C4-2B (cell line): ENCODE measurements at regions not wholly inside any gene's neighbourhood (a gene's known extent, or its start where the extent isn't known, plus 50 kb on each side); places are given as distances from the start of the nearest gene placed in this dataset.

Source experiments
- H3K27ac ChIP-seq: fragments of 450-650 bp; 2 replicates; pipeline ENCODE4 v1.5.1; 2017
- ZFX ChIP-seq: fragments of 450-650 bp; IDR thresholded peaks from 2 replicates; pipeline ENCODE4 v1.6.1; 2017
- TF ChIP-seq, protein P1 (sequence below): fragments of 450-650 bp; conservative IDR thresholded peaks from 2 replicates; pipeline ENCODE4 v1.5.1; 2017; ENCODE audit warnings: mild to moderate bottlenecking

DNA sequence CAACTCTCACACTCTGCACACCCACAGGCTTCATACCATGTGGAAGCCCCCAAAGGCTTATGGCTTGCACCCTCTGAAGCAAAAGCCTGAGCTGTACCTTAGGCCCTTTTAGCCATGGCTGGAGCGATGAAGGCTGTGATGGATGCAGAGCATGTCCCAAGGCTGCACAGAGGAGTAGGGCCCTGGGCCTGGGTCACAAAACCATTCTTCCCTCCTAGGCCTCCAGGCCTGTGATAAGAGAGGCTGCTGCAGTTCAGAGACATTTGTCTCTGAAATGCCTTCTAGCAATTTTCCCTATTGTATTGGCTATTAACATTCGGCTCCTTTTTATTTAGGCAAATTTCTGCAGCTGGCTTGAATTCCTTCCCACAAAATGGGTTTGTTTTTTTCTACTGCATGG lies 1707.7 kb downstream of the MRPL39 start:
- no peak overlapping the region for H3K27ac ChIP-seq
- no peak for TF ChIP-seq ZFX
- TF ChIP-seq, protein P1, sequence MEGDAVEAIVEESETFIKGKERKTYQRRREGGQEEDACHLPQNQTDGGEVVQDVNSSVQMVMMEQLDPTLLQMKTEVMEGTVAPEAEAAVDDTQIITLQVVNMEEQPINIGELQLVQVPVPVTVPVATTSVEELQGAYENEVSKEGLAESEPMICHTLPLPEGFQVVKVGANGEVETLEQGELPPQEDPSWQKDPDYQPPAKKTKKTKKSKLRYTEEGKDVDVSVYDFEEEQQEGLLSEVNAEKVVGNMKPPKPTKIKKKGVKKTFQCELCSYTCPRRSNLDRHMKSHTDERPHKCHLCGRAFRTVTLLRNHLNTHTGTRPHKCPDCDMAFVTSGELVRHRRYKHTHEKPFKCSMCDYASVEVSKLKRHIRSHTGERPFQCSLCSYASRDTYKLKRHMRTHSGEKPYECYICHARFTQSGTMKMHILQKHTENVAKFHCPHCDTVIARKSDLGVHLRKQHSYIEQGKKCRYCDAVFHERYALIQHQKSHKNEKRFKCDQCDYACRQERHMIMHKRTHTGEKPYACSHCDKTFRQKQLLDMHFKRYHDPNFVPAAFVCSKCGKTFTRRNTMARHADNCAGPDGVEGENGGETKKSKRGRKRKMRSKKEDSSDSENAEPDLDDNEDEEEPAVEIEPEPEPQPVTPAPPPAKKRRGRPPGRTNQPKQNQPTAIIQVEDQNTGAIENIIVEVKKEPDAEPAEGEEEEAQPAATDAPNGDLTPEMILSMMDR: no peak

DNA sequence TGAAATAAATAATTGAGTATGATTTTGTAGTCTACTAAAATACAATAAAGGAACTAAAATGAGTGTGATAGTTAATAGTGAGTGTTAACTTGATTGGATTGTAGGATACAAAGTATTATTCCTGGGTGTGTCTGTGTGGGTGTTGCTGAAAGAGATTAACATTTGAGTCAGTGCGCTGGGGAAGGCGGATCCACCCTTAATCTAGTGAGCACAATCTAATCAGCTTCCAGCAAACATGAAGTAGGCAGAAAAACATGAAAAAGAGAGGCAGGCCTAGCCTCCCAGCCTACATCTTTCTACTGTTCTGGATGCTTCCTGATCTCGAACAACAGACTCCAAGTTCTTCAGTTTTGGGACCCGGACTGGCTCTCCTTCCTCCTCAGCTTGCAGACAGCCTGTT lies 1716.6 kb downstream of the MRPL39 start:
- TF ChIP-seq ZFX: no peak
- TF ChIP-seq, protein P1: no peak
- H3K27ac ChIP-seq: no peak overlapping the region

DNA sequence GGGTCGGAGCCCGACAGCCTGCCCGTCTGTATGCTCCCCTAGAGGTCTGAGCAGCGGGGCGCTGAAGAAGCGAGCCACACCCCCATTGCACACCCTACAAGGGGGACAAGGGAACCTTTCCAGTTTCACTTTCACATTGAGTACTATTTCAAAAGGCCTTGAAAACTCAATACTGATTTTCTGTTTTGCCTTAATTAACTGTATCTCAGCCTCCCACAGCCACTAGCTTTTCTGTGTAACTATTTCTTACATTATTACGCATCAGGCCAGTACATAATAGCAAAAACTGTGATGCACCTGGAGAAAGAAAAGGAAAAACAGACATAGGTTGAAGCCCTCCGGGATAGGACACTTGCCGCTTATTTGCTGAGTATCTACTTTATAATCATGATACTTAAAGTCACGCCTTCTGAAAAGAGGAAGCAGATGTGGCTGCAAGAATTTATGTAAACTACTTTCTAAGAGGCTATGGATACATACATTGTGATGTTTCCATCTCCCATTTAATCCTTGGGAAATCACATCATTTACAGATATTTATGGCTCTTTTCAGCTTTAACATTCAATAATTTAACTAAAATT lies 1719.5 kb downstream of the MRPL39 start:
- H3K27ac ChIP-seq: no peak overlapping the region
- TF ChIP-seq, protein P1: no peak
- TF ChIP-seq ZFX: no peak

DNA sequence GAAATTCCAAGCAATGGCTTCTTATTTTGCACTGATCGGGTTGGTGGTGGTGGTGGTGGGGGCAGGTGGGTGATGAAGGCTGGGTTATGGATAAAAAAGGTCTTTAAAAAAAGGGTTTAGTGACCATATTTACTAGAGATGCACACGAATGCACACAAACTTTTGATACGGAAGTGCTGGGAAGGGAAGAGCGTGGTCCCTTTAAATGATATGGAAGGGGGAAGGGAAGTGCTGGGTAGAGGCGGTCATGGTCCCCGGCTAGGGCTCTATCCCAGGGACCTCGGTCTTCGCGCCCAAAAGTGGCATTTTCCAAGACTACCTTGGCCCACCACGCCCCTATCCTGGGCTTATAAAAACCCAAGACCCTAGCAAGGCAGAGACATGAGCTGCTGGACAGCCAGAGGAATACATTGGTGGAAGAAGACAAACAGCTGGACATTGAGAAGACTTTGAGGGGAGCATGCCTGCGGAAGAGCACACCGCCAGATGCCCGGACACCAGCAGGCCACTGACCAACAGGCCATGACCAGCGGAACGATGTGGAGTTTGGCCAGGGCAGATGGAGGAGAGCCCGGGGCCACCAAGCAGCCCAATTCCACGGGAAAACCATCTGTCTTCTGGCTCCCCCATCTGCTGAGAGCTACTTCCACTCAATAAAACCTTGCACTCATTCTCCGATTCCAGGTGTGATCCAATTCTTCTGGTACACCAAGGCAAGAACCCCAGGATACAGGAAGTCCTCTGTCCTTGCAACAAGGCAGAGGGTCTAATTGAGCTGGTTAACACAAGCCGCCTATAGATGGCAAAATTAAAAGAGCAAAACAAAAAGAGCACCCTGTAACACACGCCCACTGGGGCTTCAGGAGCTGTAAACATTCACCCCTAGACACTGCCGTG lies 1720.2 kb downstream of the MRPL39 start:
- TF ChIP-seq ZFX: no peak
- TF ChIP-seq, protein P1: no peak
- no peak overlapping the region for H3K27ac ChIP-seq

DNA sequence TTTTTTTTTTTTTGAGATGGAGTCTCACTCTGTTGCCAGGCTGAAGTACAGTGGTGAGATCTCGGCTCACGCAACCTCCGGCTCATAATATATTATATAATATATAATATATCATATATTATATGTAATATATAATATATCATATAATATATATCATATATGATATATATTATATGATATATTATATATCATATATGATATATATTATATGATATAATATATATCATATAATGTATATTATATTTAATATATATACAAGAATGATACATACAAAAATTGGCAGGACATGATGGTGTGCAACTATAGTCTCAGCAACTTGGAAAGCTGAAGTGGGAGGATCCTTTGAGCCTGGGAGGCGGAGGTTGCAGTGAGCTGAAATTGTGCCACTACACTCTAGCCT lies 1725.5 kb downstream of the MRPL39 start:
- TF ChIP-seq, protein P1: no peak
- TF ChIP-seq ZFX: no peak
- no peak overlapping the region for H3K27ac ChIP-seq

DNA sequence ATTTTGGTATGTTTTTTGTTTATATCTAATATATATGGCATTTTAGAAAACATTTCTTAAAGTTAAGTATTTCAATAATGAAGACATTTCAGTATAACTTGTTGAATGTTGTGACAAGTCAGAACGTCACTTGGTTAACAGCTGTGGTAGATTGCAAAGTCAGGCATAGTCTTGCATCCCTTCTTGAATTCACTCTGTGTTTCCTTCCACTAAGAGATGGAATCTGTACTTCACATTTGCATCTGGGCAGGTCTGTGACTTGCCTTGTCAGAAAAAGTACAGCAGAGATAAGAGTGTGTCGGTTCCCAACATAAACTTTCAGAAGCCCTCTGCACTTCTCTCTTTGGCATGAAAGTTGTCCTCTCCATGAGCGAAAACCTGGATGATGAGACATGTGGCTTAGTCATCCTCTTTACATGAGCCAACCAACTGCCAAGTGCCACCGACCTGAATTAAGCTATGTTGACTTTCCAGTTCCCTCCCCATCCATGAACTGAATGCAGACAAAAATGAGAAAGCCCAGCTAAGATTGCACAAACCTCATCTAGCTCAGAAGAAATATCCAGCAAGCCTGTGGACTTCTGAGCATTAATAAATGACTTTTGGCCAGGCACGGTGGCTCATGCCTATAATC lies 1730.2 kb downstream of the MRPL39 start:
- H3K27ac ChIP-seq: no peak overlapping the region
- TF ChIP-seq ZFX: no peak
- TF ChIP-seq, protein P1: no peak

DNA sequence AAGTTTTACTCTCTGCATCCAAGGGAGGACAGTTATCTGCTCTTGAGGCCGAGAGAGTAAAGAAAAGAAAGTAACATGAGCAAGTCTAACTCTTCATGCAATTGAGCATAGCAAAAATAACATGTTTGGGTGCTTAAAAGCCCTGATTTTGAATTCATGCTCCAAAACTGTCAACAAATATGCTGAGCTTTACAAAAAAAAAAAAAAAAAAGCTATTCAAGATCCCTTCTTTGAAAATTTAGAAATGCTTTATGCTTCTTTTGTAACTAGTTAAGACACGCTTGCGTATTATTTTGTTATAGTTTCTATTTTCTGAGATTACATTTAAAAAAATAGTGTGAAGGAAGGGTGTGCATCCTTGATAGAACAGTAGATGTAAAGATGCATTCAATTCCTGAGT lies 1733.0 kb downstream of the MRPL39 start:
- no peak for TF ChIP-seq ZFX
- TF ChIP-seq, protein P1: no peak
- no peak overlapping the region for H3K27ac ChIP-seq
